GM21786 (cell line): ENCODE measurements at regions not wholly inside any gene's neighbourhood (a gene's known extent, or its start where the extent isn't known, plus 50 kb on each side); places are given as distances from the start of the nearest gene placed in this dataset.
"Not testable (repeated sequence)": the region's sequence is repeated elsewhere in the genome, so short reads cannot be mapped to it uniquely, and the experiment has no call there.

Experiments used
- ATAC-seq: cut with Tn5 transposase; IDR thresholded peaks from one replicate; pipeline ENCODE4 v1.9.1; 2021; ENCODE audit not compliant: unreplicated experiment

- no peak for ATAC-seq
These were observed 252.4 kb upstream of the PHF14 start for GRCh38 chr7:10721289-10721688.

GRCh38 chr7:10723832-10724231 is 249.8 kb upstream of the PHF14 start:
- ATAC-seq = no peak

GRCh38 chr7:10724449-10724848 is 249.2 kb upstream of the PHF14 start:
- ATAC-seq = no peak

- ATAC-seq = no peak
These were observed 246.0 kb upstream of the PHF14 start for GRCh38 chr7:10727636-10728035.

GRCh38 chr7:10731253-10731773 is 242.4 kb upstream of the PHF14 start:
- no peak for ATAC-seq

- no peak for ATAC-seq
These were observed 239.9 kb upstream of the PHF14 start for GRCh38 chr7:10733747-10734146.

- ATAC-seq = no peak
These were observed 239.1 kb upstream of the PHF14 start for GRCh38 chr7:10734595-10734994.

GRCh38 chr7:10739401-10739800 is 234.3 kb upstream of the PHF14 start:
- ATAC-seq = no peak

- ATAC-seq = no peak
These were observed 232.9 kb upstream of the PHF14 start for GRCh38 chr7:10740805-10741204.

- ATAC-seq = no peak
These were observed 216.7 kb upstream of the PHF14 start for GRCh38 chr7:10756981-10757380.

- no peak for ATAC-seq
These were observed 214.6 kb upstream of the PHF14 start for GRCh38 chr7:10759120-10759519.

- no peak for ATAC-seq
These were observed 205.9 kb upstream of the PHF14 start for GRCh38 chr7:10767771-10768170.

- ATAC-seq = no peak
These were observed 203.5 kb upstream of the PHF14 start for GRCh38 chr7:10770176-10770575.

GRCh38 chr7:10773430-10773829 is 200.2 kb upstream of the PHF14 start:
- no peak for ATAC-seq

GRCh38 chr7:10779465-10780399 is 193.9 kb upstream of the PHF14 start:
- ATAC-seq = no peak

GRCh38 chr7:10780400-10780747 is 193.3 kb upstream of the PHF14 start:
- ATAC-seq = no peak

GRCh38 chr7:10786976-10787375 is 186.7 kb upstream of the PHF14 start:
- not testable (repeated sequence) for ATAC-seq

GRCh38 chr7:10789170-10789569 is 184.5 kb upstream of the PHF14 start:
- no peak for ATAC-seq

GRCh38 chr7:10790910-10791309 is 182.8 kb upstream of the PHF14 start:
- no peak for ATAC-seq

GRCh38 chr7:10793995-10794775 is 179.5 kb upstream of the PHF14 start:
- no peak for ATAC-seq

- no peak for ATAC-seq
These were observed 176.5 kb upstream of the PHF14 start for GRCh38 chr7:10797157-10797556.

- no peak for ATAC-seq
These were observed 175.6 kb upstream of the PHF14 start for GRCh38 chr7:10798044-10798443.
